GM18858 (cell line): ENCODE measurements at regions not wholly inside any gene's neighbourhood (a gene's known extent, or its start where the extent isn't known, plus 50 kb on each side); places are given as distances from the start of the nearest gene placed in this dataset.
"Not testable (repeated sequence)": the region's sequence is repeated elsewhere in the genome, so short reads cannot be mapped to it uniquely, and the experiment has no call there.

ENCODE experiments used
- ATAC-seq: cut with Tn5 transposase; IDR thresholded peaks from one replicate; pipeline ENCODE4 v1.9.1; 2021; ENCODE audit not compliant: unreplicated experiment

GRCh38 chr7:65509368-65510186 is 135.9 kb downstream of the ZNF92 start:
- ATAC-seq = no peak

GRCh38 chr7:65510187-65510538 is 136.5 kb downstream of the ZNF92 start:
- ATAC-seq = not testable (repeated sequence)

- not testable (repeated sequence) for ATAC-seq
Measured at GRCh38 chr7:65519751-65520150, 146.1 kb downstream of the ZNF92 start.

GRCh38 chr7:65545465-65546161 is 172.0 kb downstream of the ZNF92 start:
- not testable (repeated sequence) for ATAC-seq

- ATAC-seq = not testable (repeated sequence)
Measured at GRCh38 chr7:65549589-65550443, 176.2 kb downstream of the ZNF92 start.

- ATAC-seq = not testable (repeated sequence)
Measured at GRCh38 chr7:65550444-65550809, 176.8 kb downstream of the ZNF92 start.

- ATAC-seq = not testable (repeated sequence)
Measured at GRCh38 chr7:65551042-65551441, 177.4 kb downstream of the ZNF92 start.

GRCh38 chr7:65554553-65555476 is 181.2 kb downstream of the ZNF92 start:
- not testable (repeated sequence) for ATAC-seq

- ATAC-seq = not testable (repeated sequence)
Measured at GRCh38 chr7:65558584-65558983, 184.9 kb downstream of the ZNF92 start.

- ATAC-seq = not testable (repeated sequence)
Measured at GRCh38 chr7:65561786-65562372, 188.2 kb downstream of the ZNF92 start.

- ATAC-seq = peak; percentile 60
Measured at GRCh38 chr7:65562522-65562921, 188.9 kb downstream of the ZNF92 start.

- ATAC-seq = not testable (repeated sequence)
Measured at GRCh38 chr7:65563333-65563732, 189.7 kb downstream of the ZNF92 start.

GRCh38 chr7:65568226-65568625 is 194.6 kb downstream of the ZNF92 start:
- not testable (repeated sequence) for ATAC-seq

GRCh38 chr7:65570990-65571389 is 197.3 kb downstream of the ZNF92 start:
- ATAC-seq = not testable (repeated sequence)

GRCh38 chr7:65572581-65572980 is 198.9 kb downstream of the ZNF92 start:
- not testable (repeated sequence) for ATAC-seq

- not testable (repeated sequence) for ATAC-seq
Measured at GRCh38 chr7:65576370-65576769, 202.7 kb downstream of the ZNF92 start.

- ATAC-seq = not testable (repeated sequence)
Measured at GRCh38 chr7:65582518-65583119, 209.0 kb downstream of the ZNF92 start.

- ATAC-seq = not testable (repeated sequence)
Measured at GRCh38 chr7:65602495-65602894, 228.8 kb downstream of the ZNF92 start.

- no peak for ATAC-seq
Measured at GRCh38 chr7:65609131-65609530, 235.5 kb downstream of the ZNF92 start.
